Cardiac fibroblast (primary cell): ENCODE measurements at regions not wholly inside any gene's neighbourhood (a gene's known extent, or its start where the extent isn't known, plus 50 kb on each side); places are given as distances from the start of the nearest gene placed in this dataset.
"Not testable (repeated sequence)": the region's sequence is repeated elsewhere in the genome, so short reads cannot be mapped to it uniquely, and the experiment has no call there.

ENCODE experiments used
- DNase-seq, 2 donors: peaks; one replicate each; pipeline versions ENCODE4 v3.0.0 to v3.0.0-alpha.2; 2010; ENCODE audit warnings: low read depth in 2 of 2
- H3K4me3 ChIP-seq, 2 donors: replicated peaks in 1 of 2; 1 replicate in 1 of 2; 2 replicates in 1 of 2; pipeline ENCODE4 v1.5.1; 2011; ENCODE audit warnings: low read depth in 2 of 2, low read length in 2 of 2, mild to moderate bottlenecking in 2 of 2, moderate library complexity in 1 of 2
- TF ChIP-seq, protein P1 (sequence below): IDR thresholded peaks from one replicate; pipeline ENCODE4 v1.5.1; 2011; ENCODE audit warnings: low read depth, mild to moderate bottlenecking, low read length, inconsistent platforms

DNA sequence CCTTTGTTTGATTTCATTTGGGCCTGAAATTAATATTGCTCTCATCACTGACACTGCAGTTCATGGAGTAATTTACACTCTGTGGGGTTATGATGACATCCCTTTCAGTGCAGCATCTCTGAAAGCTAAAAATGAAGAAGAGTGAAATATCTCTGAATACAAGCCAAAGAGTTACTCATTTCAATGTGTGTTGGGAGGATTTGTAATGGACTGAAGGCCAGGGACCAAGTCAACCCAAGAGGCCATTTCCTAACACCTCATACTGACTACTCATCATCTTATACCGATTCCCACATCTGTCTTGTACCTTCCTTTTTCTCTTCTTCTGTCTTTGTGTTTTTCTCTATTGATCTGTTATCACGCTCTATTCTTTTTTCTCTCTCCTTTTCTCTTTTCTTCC lies 374.4 kb upstream of the FRG1 start:
- not testable (repeated sequence) for H3K4me3 ChIP-seq, DNase-seq

- not testable (repeated sequence) for DNase-seq, H3K4me3 ChIP-seq
Observed at GRCh38 chr4:189566900-189567299, 373.8 kb upstream of the FRG1 start.

GRCh38 chr4:189579645-189580044 lies 361.0 kb upstream of the FRG1 start:
- not testable (repeated sequence) for DNase-seq

GRCh38 chr4:189586908-189587632 lies 353.6 kb upstream of the FRG1 start:
- H3K4me3 ChIP-seq = not testable (repeated sequence)

More at GRCh38 chr4:189579645-189580044, 361.0 kb upstream of the FRG1 start:
- not testable (repeated sequence) for H3K4me3 ChIP-seq

DNA sequence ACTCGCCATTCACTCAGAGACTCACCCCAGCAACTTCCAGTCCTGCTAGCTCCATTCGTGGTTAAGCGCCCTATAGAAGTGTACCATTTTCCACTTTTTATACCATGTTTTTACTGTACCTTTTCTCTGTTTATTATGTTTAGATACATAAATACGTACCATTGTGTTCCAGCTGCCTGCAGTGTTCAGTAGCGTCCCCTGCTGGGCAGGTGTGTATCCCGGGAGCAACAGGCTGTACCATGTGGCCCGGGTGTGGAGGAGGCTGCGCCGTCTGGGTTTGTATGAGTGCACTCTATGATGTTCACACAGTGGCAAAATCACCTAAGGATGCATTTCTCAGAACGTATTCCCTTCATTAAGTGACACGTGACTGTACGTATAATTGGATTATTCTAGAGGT lies 351.5 kb upstream of the FRG1 start:
- H3K4me3 ChIP-seq, DNase-seq: not testable (repeated sequence)

More at GRCh38 chr4:189586908-189587632, 353.6 kb upstream of the FRG1 start:
- not testable (repeated sequence) for DNase-seq

- no peak overlapping the region for H3K4me3 ChIP-seq
- TF ChIP-seq, protein P1, sequence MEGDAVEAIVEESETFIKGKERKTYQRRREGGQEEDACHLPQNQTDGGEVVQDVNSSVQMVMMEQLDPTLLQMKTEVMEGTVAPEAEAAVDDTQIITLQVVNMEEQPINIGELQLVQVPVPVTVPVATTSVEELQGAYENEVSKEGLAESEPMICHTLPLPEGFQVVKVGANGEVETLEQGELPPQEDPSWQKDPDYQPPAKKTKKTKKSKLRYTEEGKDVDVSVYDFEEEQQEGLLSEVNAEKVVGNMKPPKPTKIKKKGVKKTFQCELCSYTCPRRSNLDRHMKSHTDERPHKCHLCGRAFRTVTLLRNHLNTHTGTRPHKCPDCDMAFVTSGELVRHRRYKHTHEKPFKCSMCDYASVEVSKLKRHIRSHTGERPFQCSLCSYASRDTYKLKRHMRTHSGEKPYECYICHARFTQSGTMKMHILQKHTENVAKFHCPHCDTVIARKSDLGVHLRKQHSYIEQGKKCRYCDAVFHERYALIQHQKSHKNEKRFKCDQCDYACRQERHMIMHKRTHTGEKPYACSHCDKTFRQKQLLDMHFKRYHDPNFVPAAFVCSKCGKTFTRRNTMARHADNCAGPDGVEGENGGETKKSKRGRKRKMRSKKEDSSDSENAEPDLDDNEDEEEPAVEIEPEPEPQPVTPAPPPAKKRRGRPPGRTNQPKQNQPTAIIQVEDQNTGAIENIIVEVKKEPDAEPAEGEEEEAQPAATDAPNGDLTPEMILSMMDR = no peak
- no peak for DNase-seq
Observed at GRCh38 chr4:189592890-189593289, 347.8 kb upstream of the FRG1 start.

DNA sequence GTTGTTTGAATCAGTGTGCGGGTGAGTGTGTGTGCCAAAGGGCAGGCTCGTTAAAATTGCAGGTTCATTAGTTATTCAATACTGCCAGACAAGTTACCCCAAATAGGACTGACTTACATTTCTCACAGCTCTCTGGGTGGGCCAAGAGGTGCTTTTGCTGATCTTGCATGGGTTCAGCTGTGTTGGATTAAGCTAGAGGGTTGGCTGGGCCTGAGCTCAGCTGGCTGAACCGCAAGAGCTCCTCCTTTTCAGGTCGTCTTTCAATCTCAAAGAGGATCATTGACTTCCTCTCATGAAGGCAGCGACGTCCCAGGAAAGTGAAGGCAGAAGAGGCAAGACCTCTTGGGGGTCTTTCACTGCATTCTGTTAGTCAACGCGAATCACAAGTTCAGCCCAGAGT lies 343.3 kb upstream of the FRG1 start:
- no peak for DNase-seq
- H3K4me3 ChIP-seq = no peak overlapping the region
- TF ChIP-seq, protein P1 = no peak

DNA sequence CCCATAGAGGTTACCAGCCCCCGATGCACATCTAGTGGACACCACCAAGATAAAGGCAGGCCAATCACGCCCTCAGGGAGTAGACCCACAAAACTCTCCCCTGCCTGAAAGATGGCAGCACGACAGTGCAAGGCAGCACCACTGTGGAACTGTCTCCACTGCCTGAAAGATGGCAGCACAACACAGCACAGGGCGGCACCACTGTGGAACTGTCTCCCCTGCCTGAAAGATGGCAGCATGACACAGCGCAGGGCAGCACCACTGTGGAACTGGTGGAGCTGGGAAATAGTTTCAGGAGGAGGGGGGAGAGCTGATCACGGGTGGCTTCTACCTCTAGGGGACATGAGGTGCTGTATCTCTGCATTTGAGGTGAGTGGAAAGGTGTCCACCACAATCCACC lies 340.4 kb upstream of the FRG1 start:
- no peak for DNase-seq
- TF ChIP-seq, protein P1 = no peak
- H3K4me3 ChIP-seq = no peak overlapping the region

DNA sequence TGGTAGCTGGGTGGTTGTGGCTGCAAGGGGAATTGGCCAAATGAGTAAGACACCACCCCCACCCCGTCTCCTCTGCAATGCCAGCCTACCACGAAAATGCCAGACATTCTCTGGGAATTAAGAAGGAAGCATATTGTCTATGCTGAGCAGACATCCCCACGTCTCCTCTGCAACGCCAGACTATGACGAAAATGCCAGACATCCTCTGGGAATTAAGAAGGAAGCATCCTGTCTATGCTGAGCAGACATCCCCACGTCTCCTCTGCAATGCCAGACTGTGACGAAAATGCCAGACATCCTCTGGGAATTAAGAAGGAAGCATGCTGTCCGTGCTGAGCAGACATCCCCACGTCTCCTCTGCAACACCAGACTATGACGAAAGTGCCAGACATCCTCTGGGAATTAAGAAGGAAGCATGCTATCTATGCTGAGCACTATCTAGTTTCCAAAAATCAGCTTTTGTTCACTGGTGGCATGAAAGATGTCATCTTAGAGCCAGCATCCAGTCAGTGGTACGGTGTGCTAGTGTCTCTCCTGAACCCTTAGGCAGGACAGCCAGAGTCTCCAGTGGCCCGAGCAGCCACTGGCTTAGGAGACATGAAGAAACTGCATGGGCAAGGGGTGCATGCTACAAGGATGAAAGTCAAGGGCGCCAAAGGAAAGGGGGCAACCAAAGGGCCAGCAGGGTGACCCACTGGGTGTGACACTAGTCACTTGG lies 339.8 kb upstream of the FRG1 start:
- H3K4me3 ChIP-seq = no peak overlapping the region
- no peak for DNase-seq
- TF ChIP-seq, protein P1 = no peak

DNA sequence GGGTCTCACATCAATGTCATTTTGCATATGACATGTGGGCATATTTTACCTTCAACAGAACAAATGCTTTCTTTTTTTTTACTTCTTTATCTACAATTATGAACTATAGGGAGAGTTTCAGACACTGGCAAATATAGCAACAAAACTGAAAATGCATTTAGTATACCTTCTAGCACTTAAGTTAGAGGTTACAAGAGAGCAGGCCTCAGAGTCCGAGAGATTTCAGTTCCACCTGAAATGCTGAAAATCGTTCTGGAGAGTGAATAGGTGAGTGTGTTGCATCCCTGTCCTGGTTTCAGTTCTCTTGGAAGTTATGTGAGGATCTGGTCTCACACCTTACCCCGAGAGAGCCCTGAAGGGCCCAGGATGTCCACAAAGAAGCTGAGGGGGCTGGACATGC lies 337.8 kb upstream of the FRG1 start:
- not testable (repeated sequence) for H3K4me3 ChIP-seq, DNase-seq

GRCh38 chr4:189610571-189610970 lies 330.1 kb upstream of the FRG1 start:
- H3K4me3 ChIP-seq, DNase-seq: not testable (repeated sequence)
